Suppressor macrophage (primary cell): ENCODE measurements at regions not wholly inside any gene's neighbourhood (a gene's known extent, or its start where the extent isn't known, plus 50 kb on each side); places are given as distances from the start of the nearest gene placed in this dataset.

ENCODE experiments used
- DNase-seq, 4 experiments: peaks; one replicate each; pipeline ENCODE4 v3.0.0-alpha.2; 2020 to 2022

GRCh38 chr6:40907198-40907701 lies 131.8 kb downstream of the UNC5CL start:
- no peak for DNase-seq

DNA sequence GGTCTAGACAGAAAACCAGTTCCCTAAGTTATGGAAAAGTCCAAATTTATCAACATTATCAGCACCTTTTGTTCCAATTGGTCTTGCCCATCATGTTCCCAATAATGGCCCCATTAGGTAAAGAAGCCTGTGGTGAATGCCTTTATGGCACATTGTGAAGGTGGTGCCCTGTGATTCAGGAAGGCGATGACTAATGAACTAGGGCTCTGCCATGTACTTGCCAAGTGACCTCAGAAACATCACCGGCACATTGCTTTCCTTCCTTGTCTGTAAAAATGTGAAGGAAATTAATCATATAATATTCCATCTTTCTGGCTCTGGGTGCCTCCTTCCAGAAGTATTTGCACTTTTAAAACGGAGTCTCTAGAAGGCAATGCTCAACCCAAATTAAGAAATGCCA lies 132.3 kb downstream of the UNC5CL start:
- DNase-seq: no peak

GRCh38 chr6:40904583-40905194 lies 134.3 kb downstream of the UNC5CL start:
- peak in 1 of 4 experiments; percentile 14 for DNase-seq

- DNase-seq: no peak
Measured at GRCh38 chr6:40903456-40903855, 135.6 kb downstream of the UNC5CL start.

- DNase-seq: no peak
Measured at GRCh38 chr6:40901322-40902055, 137.5 kb downstream of the UNC5CL start.

DNA sequence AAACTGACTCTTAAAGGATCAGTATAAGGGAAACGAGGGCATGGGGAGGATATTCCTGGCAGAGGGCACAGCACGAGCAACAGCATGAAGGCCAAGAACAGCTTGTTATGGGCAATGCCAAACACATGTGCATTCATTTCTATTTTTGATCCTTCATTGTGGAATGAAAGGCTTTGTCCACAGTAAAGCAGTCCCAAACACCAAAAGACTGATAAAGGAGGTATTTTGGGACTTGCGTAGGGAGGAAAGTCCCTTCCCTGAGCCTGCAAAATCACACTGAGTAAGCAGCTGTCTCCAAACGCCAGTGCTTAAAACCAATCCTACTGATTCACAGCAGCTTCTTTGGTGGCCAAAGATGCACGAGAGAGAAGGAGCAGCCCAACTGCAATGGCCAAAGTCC lies 138.2 kb downstream of the UNC5CL start:
- DNase-seq: no peak

GRCh38 chr6:40899684-40900155 lies 139.3 kb downstream of the UNC5CL start:
- DNase-seq: no peak

DNA sequence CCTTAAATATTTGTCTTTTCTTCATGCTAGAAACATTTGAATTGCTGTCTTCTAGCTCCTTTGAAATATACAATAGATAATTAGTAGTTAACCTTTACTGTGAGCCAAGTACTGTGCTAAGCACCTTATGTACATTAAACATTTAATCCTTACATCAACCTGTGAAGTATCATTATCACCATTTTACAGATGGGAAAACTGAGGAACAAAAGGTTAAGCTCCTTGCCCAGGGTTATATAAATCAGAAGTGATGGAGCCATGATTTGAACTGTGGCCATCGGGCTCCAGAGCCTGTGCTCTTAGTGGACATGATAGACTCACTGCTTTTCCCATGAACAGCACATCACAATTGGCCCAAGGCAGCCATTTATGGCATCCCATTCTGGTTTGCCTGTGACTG lies 140.9 kb downstream of the UNC5CL start:
- DNase-seq: no peak

DNA sequence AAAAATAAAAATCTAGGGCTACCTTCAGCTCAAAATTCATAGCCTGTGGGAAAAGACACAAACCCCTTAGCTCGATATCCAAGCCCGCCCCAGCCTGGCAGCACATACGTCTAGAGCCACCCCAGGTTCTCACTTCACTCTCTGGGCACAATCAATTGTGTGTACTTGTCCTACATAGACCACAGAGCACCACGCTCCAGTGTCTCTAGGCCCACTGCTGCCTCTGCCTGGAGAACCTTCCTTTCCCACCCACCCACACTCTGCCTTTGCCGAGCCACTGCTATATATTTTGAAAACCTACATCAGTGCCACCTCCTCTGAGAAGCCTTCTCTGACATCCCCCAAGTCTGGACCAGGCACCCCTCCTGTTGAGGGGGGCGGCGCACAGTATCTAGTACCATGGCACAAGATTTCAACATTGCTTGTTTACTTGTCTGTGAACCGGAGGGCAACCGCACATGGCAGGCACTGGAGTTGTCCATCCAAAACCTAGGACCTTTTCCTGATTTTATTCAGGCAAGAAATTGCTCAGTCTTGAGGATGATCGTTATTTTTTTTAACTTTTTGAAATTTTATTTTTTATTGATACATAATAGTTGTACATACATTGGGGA lies 141.5 kb downstream of the UNC5CL start:
- DNase-seq: no peak

DNA sequence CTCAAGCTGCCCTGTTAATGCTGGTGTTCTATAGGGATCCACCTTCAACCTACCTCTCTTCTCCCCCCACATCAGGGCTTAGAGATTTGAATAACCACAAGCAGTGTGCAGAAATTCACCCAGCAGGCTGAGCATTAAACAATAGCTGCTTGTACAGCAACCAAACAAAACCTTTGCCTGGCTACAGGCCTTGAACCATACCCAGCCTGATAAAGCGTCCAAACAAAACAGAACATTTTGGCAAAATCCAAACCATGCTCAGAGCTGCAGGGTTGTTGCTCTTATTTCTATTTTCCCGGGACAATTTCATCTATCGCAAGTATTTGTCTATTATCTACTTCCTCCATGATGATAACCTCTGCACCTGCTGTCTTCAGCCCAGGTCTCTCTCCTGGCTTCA lies 142.3 kb downstream of the UNC5CL start:
- no peak for DNase-seq

- peak; percentile 55 to 77 (median 70) for DNase-seq
Measured at GRCh38 chr6:40894962-40895799, 143.8 kb downstream of the UNC5CL start.

DNA sequence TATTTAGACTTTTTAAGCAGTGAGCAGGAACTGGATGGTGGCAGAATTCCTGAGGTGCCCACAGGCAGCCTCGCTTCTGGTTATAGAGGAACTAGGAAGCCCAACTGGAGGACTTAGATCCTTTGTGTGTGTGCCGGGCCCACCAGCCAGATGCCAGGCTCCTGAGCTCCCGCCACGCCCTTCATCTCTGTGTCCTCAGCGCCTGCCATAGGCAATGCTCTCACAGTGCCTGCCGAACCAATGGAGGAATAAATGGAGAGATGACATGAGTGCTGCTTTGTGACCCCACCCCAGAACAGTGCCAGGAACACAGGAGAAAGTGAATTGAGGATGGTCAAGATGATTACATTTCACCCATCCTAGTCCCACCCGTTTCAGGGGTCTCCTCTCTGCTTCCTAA lies 146.0 kb downstream of the UNC5CL start:
- no peak for DNase-seq

DNA sequence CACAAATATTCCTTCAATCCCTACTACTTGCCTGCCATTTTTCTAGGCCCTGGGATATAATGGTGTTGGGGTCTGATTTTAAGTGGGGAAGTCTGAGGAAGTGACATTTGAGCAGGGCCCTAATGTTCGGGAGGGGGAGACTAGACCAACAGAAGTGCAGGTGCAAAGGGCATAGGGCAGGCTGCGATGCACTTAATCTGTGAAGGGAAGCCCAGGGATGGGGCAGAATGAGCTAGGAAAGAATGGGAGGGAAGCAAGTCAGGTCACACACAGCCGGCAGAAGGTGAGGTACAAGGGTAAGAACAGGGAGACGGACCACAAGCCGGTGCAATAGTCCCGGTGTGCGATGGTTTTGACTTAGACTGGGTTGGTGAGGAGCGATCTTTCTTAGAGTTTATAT lies 146.8 kb downstream of the UNC5CL start:
- no peak for DNase-seq

DNA sequence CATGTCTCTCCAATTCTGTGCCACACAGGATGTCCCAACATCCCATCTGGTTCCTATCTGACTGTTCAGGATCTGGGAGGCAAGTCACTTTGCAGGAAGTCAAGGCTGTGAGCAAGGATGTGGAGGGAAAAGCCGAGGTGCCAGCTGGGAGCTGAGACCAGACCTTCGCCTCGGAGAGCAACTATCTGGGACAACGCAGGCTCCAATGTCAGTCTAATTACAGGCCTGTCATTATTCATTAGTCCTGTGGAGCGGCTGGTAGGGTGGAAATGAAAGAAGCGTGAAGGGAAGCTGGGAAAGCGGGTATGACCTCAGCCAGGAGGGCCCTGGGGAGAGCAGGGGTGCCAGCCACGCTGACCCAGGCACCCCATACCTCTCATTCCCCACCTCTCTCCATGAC lies 147.3 kb downstream of the UNC5CL start:
- no peak for DNase-seq

DNA sequence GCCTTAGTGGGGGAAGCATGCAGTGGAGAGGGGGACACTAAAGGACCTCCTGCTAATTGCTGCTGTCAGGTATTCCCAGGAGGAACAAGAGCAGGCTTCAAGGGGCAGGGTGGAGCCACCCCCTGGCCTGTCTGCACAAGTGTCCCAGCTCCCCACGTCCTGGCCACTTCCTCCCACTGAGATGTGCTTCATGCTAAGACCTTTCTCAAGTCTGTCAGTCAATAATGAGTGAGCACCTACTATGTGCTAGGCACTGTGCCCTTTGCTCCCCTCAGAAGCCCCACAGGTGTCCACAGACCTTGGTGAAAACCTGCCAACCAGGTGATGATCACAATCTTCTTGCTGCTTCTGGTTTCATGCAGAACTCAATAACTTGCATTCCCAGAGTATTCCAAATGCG lies 147.9 kb downstream of the UNC5CL start:
- no peak for DNase-seq

GRCh38 chr6:40889137-40889832 lies 149.7 kb downstream of the UNC5CL start:
- no peak for DNase-seq

- no peak for DNase-seq
Measured at GRCh38 chr6:40888456-40888990, 150.5 kb downstream of the UNC5CL start.

DNA sequence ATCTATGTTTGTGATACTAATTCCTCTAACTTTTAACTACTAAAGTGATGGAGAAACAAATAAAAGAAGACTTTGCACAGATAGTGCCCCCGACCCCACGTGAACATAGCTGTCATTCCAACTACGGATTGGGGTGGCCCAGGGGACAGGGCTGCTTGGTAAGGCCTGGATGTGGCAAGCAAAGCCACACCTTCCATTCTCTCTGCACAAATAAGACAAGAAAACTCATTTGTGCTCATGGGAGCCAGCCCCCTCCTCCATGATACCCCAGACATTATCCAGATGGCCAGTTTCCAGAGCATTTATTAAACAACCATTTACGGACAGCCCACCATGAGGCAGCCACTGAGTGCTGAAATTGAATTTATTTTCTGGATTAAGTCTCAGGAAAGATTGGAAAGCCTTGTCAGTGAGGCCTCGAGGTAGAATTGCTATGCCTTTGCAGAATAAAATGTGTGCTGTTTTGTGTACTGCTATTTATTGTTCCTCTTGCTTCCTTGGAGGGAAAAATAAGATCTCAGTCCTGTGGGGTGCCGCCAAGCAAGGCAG lies 151.2 kb downstream of the UNC5CL start:
- no peak for DNase-seq

DNA sequence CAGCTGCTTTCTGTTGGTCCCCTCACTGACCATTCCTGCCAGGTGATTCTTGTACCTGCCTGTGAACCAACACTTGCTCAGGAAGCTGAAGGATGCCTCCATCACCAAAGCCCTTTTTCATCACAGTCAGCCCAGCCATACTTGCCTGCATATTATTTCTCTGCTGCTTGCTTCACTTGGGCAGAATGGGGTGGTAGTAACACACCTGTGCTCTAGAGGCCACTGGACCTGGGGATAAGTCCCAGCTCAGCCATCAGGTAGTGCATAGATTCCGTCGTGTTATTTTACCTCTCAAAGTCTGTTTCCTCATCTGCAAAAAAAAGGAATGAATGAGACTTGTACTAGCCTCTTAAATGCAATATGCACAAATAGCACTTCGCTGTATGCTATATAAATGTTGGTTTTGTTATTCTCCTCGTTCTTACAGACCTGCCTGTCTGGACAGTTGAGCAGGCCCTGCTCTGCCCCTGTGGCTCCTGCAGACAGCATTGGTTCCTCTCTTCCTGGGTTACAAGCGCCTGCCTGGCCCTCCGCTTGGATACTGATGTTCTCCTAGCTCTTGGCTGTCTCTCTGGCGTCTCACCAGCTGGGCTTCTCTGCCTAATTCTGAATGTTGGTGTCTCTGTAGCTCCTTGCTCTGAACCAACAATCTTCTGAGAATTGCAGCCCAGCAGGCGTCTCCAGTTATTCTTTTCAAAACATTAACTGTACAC lies 151.8 kb downstream of the UNC5CL start:
- DNase-seq: no peak

DNA sequence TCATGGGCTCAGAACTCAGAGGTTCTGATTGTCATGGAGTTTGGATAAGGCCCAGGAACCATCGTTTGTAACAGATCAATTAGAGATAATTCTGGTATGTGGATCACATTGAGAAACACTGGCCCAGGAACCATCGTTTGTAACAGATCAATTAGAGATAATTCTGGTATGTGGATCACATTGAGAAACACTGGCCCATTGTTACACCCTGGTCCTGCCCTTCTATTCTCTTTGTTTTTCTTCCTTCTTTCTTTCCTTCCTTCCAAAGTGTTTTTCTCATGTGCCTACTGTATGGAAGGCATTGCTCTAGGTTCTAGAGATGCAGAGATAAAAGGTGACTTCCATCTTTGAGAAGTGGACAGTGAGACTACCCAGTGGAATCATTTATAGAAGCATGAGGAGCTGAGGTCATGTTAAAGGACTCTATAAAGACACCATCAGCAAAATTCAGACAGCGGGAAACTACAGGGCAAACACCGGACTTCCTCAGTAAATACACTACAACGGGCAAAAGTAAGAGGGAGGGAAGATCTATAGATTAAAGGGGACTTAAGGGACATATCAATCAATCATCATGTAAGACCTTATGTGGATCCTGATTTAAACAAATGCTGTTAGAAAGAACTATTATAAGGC lies 153.8 kb downstream of the UNC5CL start:
- DNase-seq: no peak
